Gastrocnemius medialis (tissue), 4 donors: ENCODE measurements at regions not wholly inside any gene's neighbourhood (a gene's known extent, or its start where the extent isn't known, plus 50 kb on each side); places are given as distances from the start of the nearest gene placed in this dataset.

Source experiments
- ATAC-seq, 2 donors: fragments of 150-250 bp; one replicate each; pipeline ENCODE4 v1.9.1; 2016
- DNase-seq, 2 donors: peaks; one replicate each; pipeline ENCODE4 v3.0.0-alpha.2; 2019
- H3K27ac ChIP-seq, 4 donors: fragments of 200-600 bp; sonication (generic); 1 replicate in 1 of 4; 2 replicates in 3 of 4; pipeline ENCODE4 v1.5.1; 2016 to 2018; ENCODE audit warnings: mild to moderate bottlenecking in 2 of 4, moderate library complexity in 1 of 4
- H3K27me3 ChIP-seq, 3 donors: fragments of 200-600 bp; sonication (generic) in 2 of 3; 1 replicate in 1 of 3; 2 replicates in 2 of 3; pipeline versions ENCODE4 v1.5.1 to v1.6.0; 2016 to 2019; ENCODE audit warnings: mild to moderate bottlenecking in 1 of 3, moderate library complexity in 1 of 3
- H3K36me3 ChIP-seq, 2 donors: fragments of 200-600 bp; sonication (generic) in 1 of 2; one replicate each; pipeline ENCODE4 v1.5.1; 2017 to 2018
- H3K4me1 ChIP-seq, 2 donors: fragments of 200-600 bp; sonication (generic) in 1 of 2; one replicate each; pipeline ENCODE4 v1.5.1; 2016 to 2017; ENCODE audit warnings: mild to moderate bottlenecking in 2 of 2
- H3K4me3 ChIP-seq, 4 donors: fragments of 200-600 bp; sonication (generic) in 3 of 4; 1 replicate in 1 of 4; 2 replicates in 3 of 4; pipeline ENCODE4 v1.5.1; 2016 to 2019; ENCODE audit warnings: mild to moderate bottlenecking in 2 of 4
- H3K9me3 ChIP-seq, 3 donors: fragments of 200-600 bp; sonication (generic) in 2 of 3; 1 replicate in 1 of 3; 2 replicates in 2 of 3; pipeline ENCODE4 v1.5.1; 2016 to 2019
- CTCF ChIP-seq, 5 experiments: fragments of 450-650 bp in 3 of 5; fragments of 200-600 bp in 2 of 5; sonication (generic) in 2 of 5; IDR thresholded peaks in 4 of 5; conservative IDR thresholded peaks in 1 of 5; 1 replicate in 4 of 5; 2 replicates in 1 of 5; pipeline ENCODE4 v1.5.1; 2016 to 2019; ENCODE audit warnings: antibody characterized with exemption in 5 of 5, mild to moderate bottlenecking in 3 of 5, moderate library complexity in 3 of 5
- in situ Hi-C, 4 donors: fragments of 200-750 bp; cut with MboI; loops; one replicate each; pipeline versions ENCODE4 v1.15.0 to v1.8.0; 2017; ENCODE audit warnings: low sequenced_read_pairs in 4 of 4
- intact Hi-C: fragments of 100-400 bp; cut with DNase I; formaldehyde crosslinking; loops from one replicate; pipeline ENCODE4 v1.15.1; 2023; ENCODE audit warnings: low total_unique reads

GRCh38 chr18:67568166-67568565, 51.6 kb upstream of the DSEL start:
- DNase-seq (no peak), ATAC-seq (no peak)
- TF ChIP-seq CTCF (IDR thresholded peaks at IDR 0.05 in 4 of 5, conservative IDR thresholded peaks at IDR 0.05 in 1 of 5) = no peak
- H3K4me3 ChIP-seq = no peak overlapping the region
- no peaks in the 10 kb centered on the region for H3K27me3 ChIP-seq
- H3K36me3 ChIP-seq = no peaks in the 10 kb centered on the region
- no peak overlapping the region for H3K27ac ChIP-seq
- intact Hi-C loops = no loop called here
- H3K9me3 ChIP-seq = no peaks in the 10 kb centered on the region
- in situ Hi-C loops = no loop called here
- no peaks in the 10 kb centered on the region for H3K4me1 ChIP-seq
